ENCODE measurements at regions not wholly inside any gene's neighbourhood (a gene's known extent, or its start where the extent isn't known, plus 50 kb on each side); places are given as distances from the start of the nearest gene placed in this dataset.

- Histone ChIP-seq H3K4me3 (no peak overlapping the region), H3K27ac (no peak overlapping the region), H3K27me3 (replicated peaks; ENCODE audit: insufficient read depth) (no peaks in the 10 kb centered on the region), H3K9me3 (no peaks in the 10 kb centered on the region), H3K36me3 (no peaks in the 10 kb centered on the region), H3K4me1 (replicated peaks) (no peaks in the 10 kb centered on the region)
- DNase-seq (ENCODE audit: low spot score), result no peak
- intact Hi-C loops (cut with DNase I), result no loop called here
- 67% methylated on average over 13 of the region's 13 CpGs for WGBS
- no peak for TF ChIP-seq CTCF (IDR thresholded peaks at IDR 0.05)
- no peak for TF ChIP-seq POLR2AphosphoS5 (IDR thresholded peaks at IDR 0.05)
- TF ChIP-seq POLR2A (IDR thresholded peaks at IDR 0.05), result no peak
Measured at GRCh38 chr3:194249323-194250097, 101.6 kb downstream of the CPN2 start.

- 27% methylated on average over 20 of the region's 20 CpGs for WGBS
- Histone ChIP-seq H3K27ac (no peak overlapping the region), H3K27me3 (replicated peaks; ENCODE audit: insufficient read depth) (no peaks in the 10 kb centered on the region), H3K4me3 (no peak overlapping the region), H3K36me3 (no peaks in the 10 kb centered on the region), H3K9me3 (no peaks in the 10 kb centered on the region), H3K4me1 (replicated peaks) (no peaks in the 10 kb centered on the region)
- DNase-seq (ENCODE audit: low spot score), result no peak
- TF ChIP-seq POLR2AphosphoS5 (IDR thresholded peaks at IDR 0.05) (no peak), POLR2A (IDR thresholded peaks at IDR 0.05) (no peak), CTCF (IDR thresholded peaks at IDR 0.05) (no peak)
- intact Hi-C loops (cut with DNase I), result no loop called here
Measured at GRCh38 chr3:194250098-194251002, 100.8 kb downstream of the CPN2 start.

GRCh38 chr3:194251007-194251406 lies 100.1 kb downstream of the CPN2 start:
- H3K9me3 ChIP-seq, result no peaks in the 10 kb centered on the region
- H3K4me1 ChIP-seq (replicated peaks), result no peaks in the 10 kb centered on the region
- no peak for TF ChIP-seq POLR2AphosphoS5 (IDR thresholded peaks at IDR 0.05)
- intact Hi-C loops (cut with DNase I), result no loop called here
- no peak overlapping the region for H3K4me3 ChIP-seq
- no peak overlapping the region for H3K27ac ChIP-seq
- no peak for DNase-seq (ENCODE audit: low spot score)
- 77% methylated on average over 10 of the region's 10 CpGs for WGBS
- H3K27me3 ChIP-seq (replicated peaks; ENCODE audit: insufficient read depth), result no peaks in the 10 kb centered on the region
- H3K36me3 ChIP-seq, result no peaks in the 10 kb centered on the region

GRCh38 chr3:194251461-194251860 lies 99.7 kb downstream of the CPN2 start:
- intact Hi-C loops (cut with DNase I), result no loop called here
- Histone ChIP-seq H3K36me3 (no peaks in the 10 kb centered on the region), H3K4me1 (replicated peaks) (no peaks in the 10 kb centered on the region), H3K27ac (no peak overlapping the region), H3K9me3 (no peaks in the 10 kb centered on the region), H3K27me3 (replicated peaks; ENCODE audit: insufficient read depth) (no peaks in the 10 kb centered on the region), H3K4me3 (no peak overlapping the region)
- TF ChIP-seq POLR2AphosphoS5 (IDR thresholded peaks at IDR 0.05), result no peak
- TF ChIP-seq CTCF (IDR thresholded peaks at IDR 0.05), result no peak
- TF ChIP-seq POLR2A (IDR thresholded peaks at IDR 0.05), result no peak
- WGBS, result 75% methylated on average over 6 of the region's 6 CpGs
- DNase-seq (ENCODE audit: low spot score), result no peak

GRCh38 chr3:194251891-194252560 lies 99.1 kb downstream of the CPN2 start:
- H3K4me3 ChIP-seq, result no peak overlapping the region
- H3K4me1 ChIP-seq (replicated peaks), result no peaks in the 10 kb centered on the region
- H3K27me3 ChIP-seq (replicated peaks; ENCODE audit: insufficient read depth), result no peaks in the 10 kb centered on the region
- H3K27ac ChIP-seq, result no peak overlapping the region
- intact Hi-C loops (cut with DNase I), result no loop called here
- 97% methylated on average over 18 of the region's 18 CpGs for WGBS
- TF ChIP-seq POLR2A (IDR thresholded peaks at IDR 0.05), result no peak
- TF ChIP-seq CTCF (IDR thresholded peaks at IDR 0.05), result no peak
- TF ChIP-seq POLR2AphosphoS5 (IDR thresholded peaks at IDR 0.05), result no peak
- no peaks in the 10 kb centered on the region for H3K36me3 ChIP-seq
- no peak for DNase-seq (ENCODE audit: low spot score)
- no peaks in the 10 kb centered on the region for H3K9me3 ChIP-seq
